ENCODE measurements at regions not wholly inside any gene's neighbourhood (a gene's known extent, or its start where the extent isn't known, plus 50 kb on each side); places are given as distances from the start of the nearest gene placed in this dataset.

- no peak for TF ChIP-seq CTCF (IDR thresholded peaks at IDR 0.05; ENCODE audit: borderline replicate concordance, control extremely low read depth, extremely low read depth, insufficient read depth, missing control alignments)
- in situ Hi-C loops (cut with MboI; ENCODE audit: low sequenced_read_pairs, unreplicated experiment), result no loop called here
- no peak for DNase-seq (ENCODE audit: low spot score)
These were observed 192.2 kb upstream of the DTNBP1 start for GRCh38 chr6:15854826-15855710.

DNA sequence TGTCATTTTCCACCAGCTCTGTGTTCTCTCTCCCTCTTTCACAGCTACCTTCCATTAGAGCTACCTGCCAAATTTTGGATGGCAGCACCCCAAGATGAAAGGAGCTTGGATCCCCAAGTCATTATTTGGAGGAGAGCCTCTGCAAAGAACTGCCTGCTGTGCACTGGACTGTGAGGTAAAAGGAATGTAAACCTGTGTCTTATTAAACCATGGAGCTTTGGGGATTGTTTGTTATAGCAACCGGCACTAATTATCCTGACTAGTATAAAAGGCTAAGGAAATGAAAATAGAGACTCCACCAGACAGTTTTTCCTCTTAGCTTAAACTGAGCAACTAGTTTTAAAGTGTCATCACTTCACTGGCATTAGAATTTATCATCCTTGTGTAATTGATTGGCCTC lies 191.6 kb upstream of the DTNBP1 start:
- in situ Hi-C loops (cut with MboI; ENCODE audit: low sequenced_read_pairs, unreplicated experiment), result no loop called here
- TF ChIP-seq CTCF (IDR thresholded peaks at IDR 0.05; ENCODE audit: borderline replicate concordance, control extremely low read depth, extremely low read depth, insufficient read depth, missing control alignments), result no peak
- no peak for DNase-seq (ENCODE audit: low spot score)

- no peak for DNase-seq (ENCODE audit: low spot score)
- in situ Hi-C loops (cut with MboI; ENCODE audit: low sequenced_read_pairs, unreplicated experiment), result no loop called here
- no peak for TF ChIP-seq CTCF (IDR thresholded peaks at IDR 0.05; ENCODE audit: borderline replicate concordance, control extremely low read depth, extremely low read depth, insufficient read depth, missing control alignments)
These were observed 190.4 kb upstream of the DTNBP1 start for GRCh38 chr6:15853259-15853658.

GRCh38 chr6:15852289-15852688 lies 189.5 kb upstream of the DTNBP1 start:
- no peak for TF ChIP-seq CTCF (IDR thresholded peaks at IDR 0.05; ENCODE audit: borderline replicate concordance, control extremely low read depth, extremely low read depth, insufficient read depth, missing control alignments)
- in situ Hi-C loops (cut with MboI; ENCODE audit: low sequenced_read_pairs, unreplicated experiment), result no loop called here
- no peak for DNase-seq (ENCODE audit: low spot score)

- DNase-seq (ENCODE audit: low spot score), result no peak
- no peak for TF ChIP-seq CTCF (IDR thresholded peaks at IDR 0.05; ENCODE audit: borderline replicate concordance, control extremely low read depth, extremely low read depth, insufficient read depth, missing control alignments)
- in situ Hi-C loops (cut with MboI; ENCODE audit: low sequenced_read_pairs, unreplicated experiment), result no loop called here
These were observed 186.6 kb upstream of the DTNBP1 start for GRCh38 chr6:15849395-15849794.

DNA sequence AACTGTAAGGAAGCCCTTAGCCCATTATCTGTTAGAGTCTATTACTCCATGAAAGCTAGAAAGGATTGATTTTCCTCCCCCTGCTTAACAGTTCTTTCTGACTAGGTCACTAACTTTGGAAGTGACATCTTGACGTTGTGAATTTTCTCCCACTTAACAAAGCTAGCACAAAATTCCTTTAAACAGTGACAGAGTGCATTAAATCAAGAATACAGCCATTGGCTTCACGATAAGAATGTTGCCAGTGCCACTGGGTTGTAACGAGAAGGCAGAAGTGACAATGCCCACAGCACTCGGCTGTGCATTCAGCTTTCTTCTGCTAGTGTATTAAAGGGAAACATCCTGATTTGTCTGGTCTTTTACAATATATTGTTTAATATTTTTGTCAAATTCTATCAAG lies 182.7 kb upstream of the DTNBP1 start:
- in situ Hi-C loops (cut with MboI; ENCODE audit: low sequenced_read_pairs, unreplicated experiment), result no loop called here
- no peak for DNase-seq (ENCODE audit: low spot score)
- TF ChIP-seq CTCF (IDR thresholded peaks at IDR 0.05; ENCODE audit: borderline replicate concordance, control extremely low read depth, extremely low read depth, insufficient read depth, missing control alignments), result no peak

Measured in GM13976 (cell line).